NCI-H524 (cell line): ENCODE measurements at regions not wholly inside any gene's neighbourhood (a gene's known extent, or its start where the extent isn't known, plus 50 kb on each side); places are given as distances from the start of the nearest gene placed in this dataset.
"Not testable (repeated sequence)": the region's sequence is repeated elsewhere in the genome, so short reads cannot be mapped to it uniquely, and the experiment has no call there.

Source experiments
- DNase-seq, 2 experiments: peaks; one replicate each; lab custom pipeline; 2025; lab: John Stamatoyannopoulos, UW

DNA sequence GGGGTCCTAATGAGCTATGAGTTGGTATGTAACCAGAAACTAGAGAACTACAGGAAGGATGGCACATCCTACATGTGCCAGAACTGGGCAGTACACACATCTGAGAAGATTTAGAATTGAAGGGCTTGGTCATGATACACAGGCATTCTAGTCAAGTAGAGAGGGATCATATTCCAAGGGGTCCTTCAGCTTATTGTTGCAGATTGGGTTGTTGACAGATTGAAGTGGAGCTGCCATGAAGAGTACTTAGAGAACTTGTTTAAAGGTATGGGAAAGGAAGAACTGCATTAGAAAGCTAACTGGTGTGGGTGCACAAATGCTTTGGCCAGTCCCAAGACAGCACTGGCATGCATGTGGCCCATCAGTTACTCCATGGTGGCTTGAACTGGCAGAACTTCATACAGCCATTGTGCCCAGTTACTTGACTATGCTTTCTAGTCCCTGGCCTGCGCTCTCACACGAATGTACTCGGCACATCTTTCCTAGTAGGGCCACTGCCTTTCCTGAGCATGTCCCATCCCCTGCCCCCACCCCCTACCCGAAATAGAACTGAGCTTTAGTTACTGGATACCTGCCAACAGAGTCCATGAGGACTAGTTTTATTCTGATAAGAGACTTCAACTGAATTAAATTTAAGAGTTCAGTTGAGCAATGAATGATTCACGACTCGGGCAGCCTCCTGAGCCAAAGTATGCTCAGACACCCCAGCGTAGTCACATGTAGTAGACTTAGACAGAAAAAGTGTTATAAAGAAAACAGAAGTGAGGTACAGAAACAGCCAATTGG, 64.0 kb downstream of the CCNG2 start:
- peak in 1 of 2 experiments; percentile 4 for DNase-seq

DNA sequence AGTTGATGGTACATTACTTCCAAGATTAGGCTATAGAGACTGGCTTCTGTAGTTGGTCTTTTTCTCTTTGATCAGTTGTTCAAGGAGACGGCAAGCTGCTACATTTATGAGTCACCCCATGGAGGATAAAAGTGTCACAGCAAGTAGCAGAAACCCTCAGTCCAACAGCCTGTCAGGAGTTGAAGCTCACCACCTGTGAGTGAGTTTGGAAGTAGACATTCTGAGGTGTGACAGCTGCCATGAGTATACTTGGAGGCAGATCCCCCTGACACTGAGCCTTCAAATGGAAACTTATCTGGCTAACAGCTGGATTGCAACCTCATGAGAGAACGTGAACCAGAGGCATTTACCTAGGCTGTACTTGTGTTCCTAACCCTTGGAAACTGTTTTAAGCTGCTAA, 68.0 kb downstream of the CCNG2 start:
- no peak for DNase-seq

DNA sequence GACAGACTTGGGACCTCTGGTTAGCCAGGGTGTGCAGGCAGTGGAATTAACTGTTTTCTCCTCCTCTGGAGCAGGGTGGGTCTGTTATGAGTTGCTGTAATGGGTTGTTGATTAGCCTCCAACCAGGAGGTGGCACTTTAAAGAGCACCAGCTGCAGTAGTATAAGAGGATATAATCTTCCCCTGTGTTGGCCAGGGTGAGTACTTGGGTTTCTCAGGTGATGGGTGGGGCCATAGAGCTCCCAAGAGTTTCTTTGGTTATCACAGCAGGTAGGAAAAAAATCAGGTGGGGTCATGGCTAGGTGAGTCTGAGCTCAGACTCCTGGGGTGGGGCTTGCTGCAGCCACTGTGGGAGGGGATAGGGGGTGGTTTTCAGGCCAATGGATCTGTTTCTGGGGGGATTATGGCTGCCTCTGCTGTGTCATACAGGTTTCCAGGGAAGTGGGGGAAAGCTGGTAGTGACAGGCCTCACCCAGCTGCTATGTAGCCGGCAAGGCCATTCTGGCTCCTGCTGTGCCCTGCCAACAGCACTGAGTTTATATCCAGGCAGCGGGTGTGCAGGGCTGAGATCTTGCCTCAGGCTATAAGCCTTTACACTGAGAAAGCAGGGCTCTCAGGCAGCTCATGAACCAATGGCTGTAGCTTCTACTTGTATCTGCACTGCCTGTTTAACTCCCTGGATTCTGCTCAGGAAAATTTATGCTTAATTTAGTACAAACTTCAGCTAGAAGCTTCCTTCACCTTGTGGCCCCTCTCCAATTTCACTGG, 70.1 kb downstream of the CCNG2 start:
- no peak for DNase-seq

DNA sequence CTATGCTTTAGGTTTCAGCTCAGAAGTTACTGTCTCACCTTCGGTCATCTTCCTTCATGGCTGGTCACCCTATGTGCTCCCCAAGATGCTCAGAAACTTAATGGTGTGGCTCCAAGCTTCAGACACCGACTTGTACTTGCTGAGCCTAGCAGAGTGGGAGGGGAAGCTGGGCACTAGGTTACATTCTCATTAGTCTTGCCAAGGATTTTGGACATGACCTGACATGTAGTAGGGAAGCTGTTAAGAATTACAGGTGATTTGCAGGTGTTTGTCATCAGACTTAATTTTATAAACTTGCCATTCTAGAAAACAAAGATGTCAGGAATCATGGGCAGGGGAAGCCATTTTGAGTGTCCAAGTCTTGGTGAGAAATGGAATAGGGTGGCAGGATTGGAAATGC, 72.4 kb downstream of the CCNG2 start:
- DNase-seq: no peak

DNA sequence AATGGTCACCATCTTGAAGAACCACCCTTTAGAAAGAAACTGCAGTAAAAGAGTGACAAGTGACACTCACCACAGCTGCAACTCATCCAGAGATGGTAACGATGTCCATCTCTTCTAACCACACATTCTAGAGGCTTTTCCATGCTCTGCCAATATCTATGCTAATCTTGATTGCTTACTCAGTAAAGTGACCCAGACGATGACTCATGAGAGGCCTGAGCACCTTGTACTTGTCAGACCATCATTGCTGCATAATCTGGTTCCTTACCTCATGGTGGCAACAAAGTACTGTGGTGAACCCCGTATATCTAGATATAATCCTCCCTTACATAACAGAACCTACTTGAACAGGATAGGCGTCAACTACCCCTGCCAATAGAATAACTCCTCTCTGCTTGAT, 75.6 kb downstream of the CCNG2 start:
- DNase-seq: no peak

DNA sequence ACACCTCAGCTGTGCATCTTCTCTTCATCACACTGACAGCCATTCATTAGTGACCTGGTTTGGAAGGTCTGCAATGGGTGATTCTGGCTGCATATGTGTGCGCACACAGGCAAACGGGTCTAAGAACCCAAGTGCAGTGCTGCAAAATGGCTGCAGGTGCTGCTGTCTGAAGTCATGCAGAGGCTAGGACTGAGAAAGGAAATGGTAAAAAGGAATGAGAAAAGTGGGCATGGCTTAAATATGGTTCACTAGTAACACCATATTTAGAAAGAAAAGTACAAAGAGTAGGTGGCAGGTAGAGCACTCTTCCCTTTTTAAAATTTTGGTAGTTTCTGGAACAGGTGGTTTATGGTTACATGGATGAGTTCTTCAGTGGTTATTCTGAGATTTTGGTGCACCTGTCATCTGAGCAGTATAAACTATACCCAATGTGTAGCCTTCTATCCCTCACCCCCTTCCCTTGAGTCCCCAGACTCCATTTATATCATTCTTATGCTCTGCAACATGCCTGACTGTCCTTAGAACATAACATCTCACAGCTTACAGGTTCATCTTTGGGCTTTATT, 78.4 kb downstream of the CCNG2 start:
- DNase-seq: no peak

DNA sequence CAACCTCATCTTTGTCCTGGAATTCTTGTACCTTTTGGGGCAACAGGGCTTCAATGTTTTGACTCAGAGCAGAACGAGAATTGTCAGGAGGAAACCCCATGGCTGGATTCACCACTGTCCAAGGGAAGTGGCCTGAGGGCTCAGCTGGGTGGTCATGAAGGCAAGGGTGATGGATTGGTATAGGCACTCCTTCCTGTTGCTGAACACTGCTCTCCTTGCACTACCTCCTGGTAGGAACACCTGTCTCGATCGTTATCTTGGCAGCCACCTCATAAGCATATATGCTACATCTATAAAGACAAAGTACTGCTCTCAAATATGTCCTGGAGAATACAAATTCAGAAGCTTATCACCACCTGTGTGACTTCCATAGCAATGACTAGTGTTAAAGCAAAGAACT, 79.8 kb downstream of the CCNG2 start:
- no peak for DNase-seq

DNA sequence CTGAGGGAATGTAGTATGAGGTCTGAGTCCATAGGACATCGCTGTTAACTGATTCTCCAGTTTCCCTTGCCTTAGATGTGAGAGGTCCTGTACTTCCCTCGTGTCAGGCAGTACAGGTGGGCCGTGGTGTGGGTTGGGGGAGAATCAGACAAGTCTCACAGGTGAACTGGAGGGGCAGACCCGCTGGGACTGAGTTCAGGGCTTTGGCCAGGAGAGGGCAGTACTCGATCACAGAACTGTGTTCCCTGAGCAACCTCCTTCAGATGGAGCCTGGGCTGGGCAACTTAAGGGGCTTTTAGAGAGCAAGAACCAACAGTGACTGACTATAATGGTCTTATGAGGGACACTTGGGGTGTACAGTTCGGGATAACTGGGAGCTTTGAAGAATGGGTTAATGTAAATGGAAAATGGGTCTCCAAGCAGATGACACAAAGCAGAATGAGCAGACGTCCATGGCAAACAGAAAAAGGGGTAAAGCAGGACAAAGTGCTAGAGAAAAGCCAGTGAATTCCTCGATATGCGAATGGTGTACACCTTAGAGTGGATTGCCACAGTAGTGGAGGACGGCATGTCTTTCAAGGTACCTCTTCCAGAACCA, 83.6 kb downstream of the CCNG2 start:
- DNase-seq: peak in 1 of 2 experiments; percentile 23

DNA sequence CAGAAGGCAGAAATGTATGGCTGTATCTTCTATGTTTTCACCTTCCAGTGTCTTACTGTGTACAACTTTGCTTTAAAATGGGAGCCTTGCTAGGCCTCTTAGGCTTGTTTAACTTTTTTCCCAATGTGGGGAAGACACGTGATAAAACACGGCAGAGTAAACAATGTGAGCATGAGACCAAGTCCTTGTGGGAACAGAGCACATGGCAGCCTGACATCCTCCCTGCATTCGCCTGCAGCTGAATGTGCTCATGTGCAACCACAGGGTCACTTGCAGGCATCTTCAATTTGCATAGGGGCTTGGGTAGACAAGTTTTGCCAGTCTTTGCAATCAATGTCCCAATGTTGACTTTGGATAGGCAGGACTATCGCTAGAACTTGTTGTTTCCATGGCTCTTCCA, 91.8 kb downstream of the CCNG2 start:
- DNase-seq: no peak

DNA sequence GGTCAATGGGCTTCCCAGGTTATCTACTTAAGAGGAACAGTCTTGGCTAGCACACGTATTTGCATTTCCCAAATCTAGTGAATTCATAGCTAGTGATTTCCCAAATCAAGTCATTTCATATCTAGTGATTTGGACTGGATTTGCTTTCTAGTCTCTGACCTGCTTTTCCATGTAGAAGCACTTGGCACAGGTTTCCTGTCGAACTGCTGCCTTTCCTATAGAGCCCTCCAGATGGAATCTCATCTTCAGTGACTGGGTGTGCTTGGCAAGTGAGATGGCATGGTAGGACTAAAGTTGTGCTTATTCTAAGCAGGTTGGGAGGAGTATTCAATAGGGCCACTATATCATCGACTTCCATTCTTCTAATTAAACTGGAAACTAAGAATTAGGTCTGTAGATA, 94.7 kb downstream of the CCNG2 start:
- no peak for DNase-seq

DNA sequence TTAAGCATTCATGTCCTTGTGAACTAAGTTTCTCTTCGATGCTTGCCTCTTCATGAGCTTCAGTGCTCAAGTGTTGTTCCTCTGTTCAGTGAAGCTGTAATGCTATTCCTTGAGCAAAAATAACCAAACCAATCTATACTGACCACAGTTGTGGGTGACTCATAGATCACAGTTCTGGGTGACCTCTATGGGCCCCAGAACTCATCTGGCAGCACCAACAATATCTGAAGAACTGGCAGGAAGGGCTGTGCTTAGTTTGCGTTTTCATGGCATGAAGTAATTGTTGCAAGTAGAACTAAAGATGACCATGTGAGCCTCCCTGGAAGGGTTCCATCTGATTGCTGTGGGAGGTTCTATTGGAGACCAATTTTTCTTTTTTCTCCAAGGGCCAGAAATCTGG, 106.2 kb downstream of the CCNG2 start:
- DNase-seq: no peak

DNA sequence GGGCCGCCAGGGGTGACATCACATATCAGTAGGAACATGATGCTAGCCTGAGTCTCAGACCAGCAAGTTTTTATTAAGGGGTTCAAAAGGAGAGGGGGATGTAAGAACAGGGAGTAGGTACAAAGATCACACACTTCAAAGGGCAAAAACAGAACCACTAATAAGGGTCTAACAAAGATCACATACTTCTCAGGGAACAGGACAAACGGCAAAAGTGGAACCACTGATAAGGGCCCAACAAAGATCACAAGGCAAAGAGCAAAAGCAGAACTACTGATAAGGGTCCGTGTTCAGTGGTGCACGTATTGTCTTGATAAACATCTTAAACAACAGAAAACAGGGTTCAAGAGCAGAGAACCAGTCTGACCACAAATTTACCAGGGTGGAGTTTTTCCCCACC, 107.0 kb downstream of the CCNG2 start:
- not testable (repeated sequence) for DNase-seq

DNA sequence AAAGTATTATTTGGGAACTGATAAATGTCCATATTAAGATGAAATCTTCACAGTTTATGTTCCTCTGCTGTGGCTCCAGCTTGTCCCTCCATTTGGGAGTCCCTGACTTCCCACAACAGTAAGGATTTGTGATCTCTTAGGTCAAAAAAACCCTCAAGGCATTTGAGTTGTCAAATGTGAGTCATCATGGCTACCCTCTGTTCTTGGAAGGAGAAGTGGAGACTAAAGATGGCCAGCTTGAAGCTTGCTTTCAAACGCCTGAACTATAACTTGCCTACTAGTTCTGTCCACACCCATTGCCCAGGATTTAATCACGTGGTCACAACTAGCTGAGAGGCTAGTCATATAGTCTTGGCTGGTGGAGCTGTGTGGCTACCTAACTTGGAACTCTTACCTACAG, 107.8 kb downstream of the CCNG2 start:
- no peak for DNase-seq

DNA sequence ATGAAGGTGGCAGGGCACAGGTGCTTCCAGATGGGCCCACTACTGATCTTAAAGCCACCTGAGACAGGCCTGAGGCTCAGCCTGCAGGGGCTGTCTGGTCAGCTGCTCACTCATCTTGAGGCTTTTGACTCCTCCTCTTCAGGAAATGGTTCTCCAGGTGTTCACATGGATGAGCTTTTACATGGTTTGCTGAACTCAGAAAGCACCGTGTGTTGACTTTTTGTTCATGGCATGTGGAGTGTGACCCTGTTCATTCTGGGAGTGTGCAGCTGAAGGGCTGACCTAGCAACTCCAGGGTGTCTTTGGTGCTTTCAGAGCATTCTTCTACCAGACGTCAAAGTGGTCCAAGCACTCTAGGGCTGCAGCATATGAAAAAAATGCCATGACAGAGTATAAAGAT, 111.1 kb downstream of the CCNG2 start:
- DNase-seq: no peak

DNA sequence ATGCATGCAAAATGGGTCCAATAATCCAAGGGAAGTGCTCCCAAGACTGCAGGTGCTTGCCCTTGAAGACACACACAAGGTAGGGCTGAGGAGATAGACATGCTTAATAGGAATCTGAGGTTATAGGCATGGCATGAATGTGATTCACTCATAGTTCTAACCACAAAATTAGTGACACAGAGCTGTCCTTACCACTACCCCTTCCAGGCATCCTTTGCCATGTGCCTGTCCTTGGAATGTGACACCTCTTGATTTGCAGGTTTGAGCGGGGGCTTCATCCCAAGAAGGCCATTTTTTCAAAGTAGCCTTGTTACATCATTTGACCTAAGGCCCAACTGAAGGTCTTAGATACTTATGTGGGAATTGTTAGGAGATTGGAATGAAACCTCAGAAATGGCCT, 112.5 kb downstream of the CCNG2 start:
- DNase-seq: no peak

DNA sequence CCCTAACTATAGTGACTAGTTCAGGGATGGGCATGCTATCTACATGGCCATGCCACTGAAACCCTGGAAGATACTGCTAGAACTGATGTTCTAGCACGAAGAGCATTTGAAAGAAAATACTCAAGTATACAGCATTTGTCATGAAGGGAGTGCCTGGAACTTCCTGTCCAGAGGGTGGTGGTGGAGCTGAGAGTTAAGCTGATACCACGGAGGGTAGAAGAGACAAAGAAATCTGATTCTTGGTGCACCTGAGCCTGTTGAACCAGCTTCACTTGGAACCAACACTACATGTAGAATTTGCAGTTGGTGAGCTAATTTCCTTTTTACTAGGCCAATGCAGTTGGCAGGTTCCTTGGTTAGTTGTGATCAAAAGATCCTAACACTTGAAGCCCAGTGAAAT, 116.4 kb downstream of the CCNG2 start:
- DNase-seq: no peak

DNA sequence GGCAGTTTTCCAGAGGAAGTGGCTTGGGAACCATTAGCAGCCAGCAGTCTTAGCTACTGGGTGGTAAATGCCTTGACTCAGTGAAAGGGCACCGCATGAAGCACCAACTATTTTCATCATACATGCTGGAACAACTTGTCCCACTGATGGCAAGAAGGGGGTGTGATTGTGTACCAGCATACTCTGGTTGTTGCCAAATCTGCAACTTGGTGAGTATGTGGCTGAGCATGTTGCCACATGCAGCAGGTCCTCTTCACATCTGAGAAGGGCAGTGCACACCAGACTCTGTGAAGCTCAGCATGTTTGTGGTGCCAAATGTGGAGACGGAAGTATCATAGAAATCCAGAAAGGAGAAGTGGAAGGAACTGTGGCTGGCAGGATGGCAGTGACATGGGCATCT, 122.1 kb downstream of the CCNG2 start:
- not testable (repeated sequence) for DNase-seq

DNA sequence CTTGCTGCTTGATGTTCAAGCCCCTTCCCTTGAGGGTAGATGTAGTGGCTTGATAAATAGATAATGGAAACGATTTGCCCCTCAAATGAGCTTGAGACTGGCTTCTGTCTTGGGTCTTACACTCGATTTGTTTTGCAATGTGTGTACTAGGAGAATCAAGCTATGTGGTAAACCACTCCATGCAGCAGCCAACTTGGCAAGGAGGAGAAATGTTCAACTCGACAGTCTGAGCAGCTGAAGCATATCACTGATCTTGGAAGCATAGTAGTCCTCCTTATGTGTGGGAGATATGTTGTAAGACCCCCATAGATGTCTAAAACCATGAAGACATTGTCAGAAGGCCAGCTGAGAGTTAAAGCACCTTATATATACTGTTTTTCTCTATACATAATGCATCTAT, 125.3 kb downstream of the CCNG2 start:
- no peak for DNase-seq

DNA sequence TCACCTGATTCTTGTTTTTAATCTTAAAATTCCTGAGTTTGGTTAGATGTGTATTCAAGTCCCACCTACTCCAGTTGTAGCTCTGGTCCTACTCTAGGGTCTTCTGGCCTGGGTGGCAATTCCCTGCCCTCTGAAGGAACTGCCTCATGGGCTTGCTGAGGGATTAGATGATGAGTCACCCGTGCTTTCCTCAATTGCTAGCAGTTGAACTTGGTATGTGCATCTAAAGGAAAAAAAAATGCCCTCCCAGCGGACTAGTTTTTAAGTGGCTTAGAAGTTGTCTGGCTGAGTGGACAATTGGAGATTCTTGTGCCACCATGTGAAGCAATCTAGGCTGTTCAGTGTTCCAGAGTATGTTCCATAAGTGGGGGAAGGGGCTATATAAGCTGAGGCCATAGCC, 127.0 kb downstream of the CCNG2 start:
- DNase-seq: no peak

DNA sequence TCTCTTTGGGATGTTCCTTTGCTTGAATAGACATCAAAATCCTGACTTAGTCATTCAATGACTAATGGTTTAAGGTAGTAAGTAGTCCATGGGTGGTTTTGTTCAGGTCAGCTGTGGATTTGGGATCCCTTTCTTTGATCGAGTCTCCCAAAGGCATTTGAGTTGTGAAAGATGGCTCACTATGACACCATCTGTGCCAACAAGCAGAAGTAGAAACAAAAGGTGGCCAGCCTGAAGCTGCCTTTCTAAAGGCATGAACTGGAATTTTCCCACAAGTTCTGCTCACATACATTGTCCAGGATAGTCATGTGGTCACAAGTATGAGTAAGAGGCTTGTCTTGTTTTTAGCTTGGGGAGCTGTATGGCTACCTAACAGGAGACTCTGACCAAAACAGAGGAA, 129.9 kb downstream of the CCNG2 start:
- DNase-seq: no peak

DNA sequence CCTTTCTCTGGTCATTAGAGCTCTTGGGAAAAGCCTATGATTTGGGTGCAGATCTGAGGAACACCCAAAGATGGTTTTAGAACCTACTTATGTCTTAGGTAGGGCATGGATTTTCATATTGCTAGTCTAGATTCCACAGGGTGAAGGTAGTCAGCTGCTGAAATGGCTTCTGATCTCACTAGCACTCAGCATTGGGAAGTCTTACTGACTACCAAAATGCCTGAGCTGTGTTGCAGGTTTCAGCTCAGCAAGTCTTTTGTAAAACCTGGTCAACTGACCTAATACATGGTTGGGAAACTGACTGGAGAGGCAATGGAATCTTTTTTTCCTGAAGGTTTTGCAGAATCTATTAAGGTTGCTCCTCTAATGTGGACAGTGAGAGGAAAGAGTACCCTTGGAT, 136.4 kb downstream of the CCNG2 start:
- no peak for DNase-seq

DNA sequence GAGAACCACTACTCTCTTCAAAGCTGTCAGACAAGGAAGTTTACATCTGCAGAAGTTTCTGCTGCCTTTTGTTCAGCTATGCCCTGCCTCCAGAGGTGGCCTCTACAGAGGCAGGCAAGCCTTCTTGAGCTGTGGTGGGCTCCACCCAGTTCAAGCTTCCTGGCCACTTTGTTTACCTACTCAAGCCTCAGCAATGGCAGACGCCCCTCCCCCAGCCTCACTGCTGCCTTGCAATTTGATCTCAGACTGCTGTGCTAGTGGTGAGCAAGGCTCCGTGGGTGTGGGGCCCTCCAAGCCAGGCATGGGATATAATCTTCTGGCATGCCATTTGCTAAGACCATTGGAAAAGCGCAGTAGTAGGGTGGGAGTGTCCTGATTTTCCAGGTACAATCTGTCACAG, 144.0 kb downstream of the CCNG2 start:
- DNase-seq: not testable (repeated sequence)

DNA sequence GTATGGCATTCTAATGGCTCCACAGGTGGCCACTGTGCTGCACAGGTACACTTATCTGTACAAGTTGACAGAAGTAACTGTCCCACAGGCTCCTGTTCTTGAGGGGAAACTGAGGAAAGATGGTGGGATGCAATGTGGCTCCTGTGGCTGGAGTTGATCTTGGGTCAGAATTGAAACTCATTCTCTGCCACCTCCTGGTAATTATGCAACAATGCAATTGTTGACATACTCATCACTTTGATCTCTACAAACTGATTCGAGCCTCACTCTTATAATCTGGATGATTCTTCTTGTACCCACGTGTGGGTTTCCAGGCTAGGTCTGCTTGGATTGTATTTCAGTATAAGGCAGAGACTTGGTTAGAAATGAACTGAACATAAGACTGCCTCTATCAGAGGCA, 148.8 kb downstream of the CCNG2 start:
- no peak for DNase-seq
